ENCODE measurements at regions not wholly inside any gene's neighbourhood (a gene's known extent, or its start where the extent isn't known, plus 50 kb on each side); places are given as distances from the start of the nearest gene placed in this dataset.

- TF ChIP-seq CTCF (conservative IDR thresholded peaks at IDR 0.05; ENCODE audit: low read depth, low read length) (no peak), MXI1 (IDR thresholded peaks at IDR 0.05; ENCODE audit: borderline replicate concordance, low read depth, low read length) (no peak), CEBPB (IDR thresholded peaks at IDR 0.05; ENCODE audit: low read depth, low read length) (no peak), CHD1 (IDR thresholded peaks at IDR 0.05; ENCODE audit: low read depth, low read length) (no peak), USF2 (IDR thresholded peaks at IDR 0.05; ENCODE audit: low read depth, low read length) (no peak), POLR2A (IDR thresholded peaks at IDR 0.05; ENCODE audit: low read depth, low read length) (no peak), FOS (IDR thresholded peaks at IDR 0.05; ENCODE audit: low read depth, low read length) (no peak), BHLHE40 (IDR thresholded peaks at IDR 0.05; ENCODE audit: low read depth, low read length) (no peak), MAZ (IDR thresholded peaks at IDR 0.05; ENCODE audit: borderline replicate concordance, low read depth, low read length) (no peak), RAD21 (IDR thresholded peaks at IDR 0.05; ENCODE audit: low read length) (no peak), RCOR1 (IDR thresholded peaks at IDR 0.05; ENCODE audit: insufficient replicate concordance, low read length) (no peak), MAFK (IDR thresholded peaks at IDR 0.05; ENCODE audit: low read depth, low read length) (no peak), ELK1 (IDR thresholded peaks at IDR 0.05; ENCODE audit: borderline replicate concordance, low read depth, low read length) (no peak)
Observed at GRCh38 chr11:90784241-90784814, 561.5 kb upstream of the CHORDC1 start.

Data from IMR-90 (cell line).